Liver (tissue), 8 donors: ENCODE measurements at regions not wholly inside any gene's neighbourhood (a gene's known extent, or its start where the extent isn't known, plus 50 kb on each side); places are given as distances from the start of the nearest gene placed in this dataset.

ENCODE experiments used
- DNase-seq: peaks from one replicate; pipeline ENCODE4 v3.0.0-alpha.2; 2017; ENCODE audit warnings: low spot score
- H3K27ac ChIP-seq, 2 donors: one replicate each; pipeline ENCODE4 v1.7.0; 2013; ENCODE audit warnings: inconsistent platforms in 2 of 2, low read length in 2 of 2, control low read depth in 1 of 2, low read depth in 1 of 2, mild to moderate bottlenecking in 1 of 2
- H3K27me3 ChIP-seq, 4 donors: one replicate each; pipeline versions ENCODE4 v1.6.1 to v1.7.0; 2013; ENCODE audit warnings: low read length in 3 of 4, inconsistent platforms in 1 of 4, mild to moderate bottlenecking in 1 of 4, moderate library complexity in 1 of 4; ENCODE audit not compliant: control insufficient read depth in 4 of 4, insufficient read depth in 4 of 4
- H3K36me3 ChIP-seq, 4 donors: one replicate each; pipeline versions ENCODE4 v1.6.1 to v1.7.0; 2013; ENCODE audit warnings: low read length in 3 of 4, mild to moderate bottlenecking in 3 of 4, low read depth in 1 of 4, moderate library complexity in 1 of 4; ENCODE audit not compliant: control insufficient read depth in 4 of 4, insufficient read depth in 3 of 4
- H3K4me1 ChIP-seq, 4 donors: one replicate each; pipeline versions ENCODE4 v1.6.1 to v1.7.0; 2013; ENCODE audit warnings: low read length in 3 of 4, mild to moderate bottlenecking in 3 of 4, moderate library complexity in 1 of 4; ENCODE audit not compliant: control insufficient read depth in 4 of 4, insufficient read depth in 4 of 4
- H3K4me3 ChIP-seq, 3 donors: one replicate each; pipeline versions ENCODE4 v1.6.1 to v1.7.0; 2013; ENCODE audit warnings: low read length in 3 of 3, control low read depth in 1 of 3, low read depth in 1 of 3, mild to moderate bottlenecking in 1 of 3
- H3K9ac ChIP-seq, 2 donors: one replicate each; pipeline ENCODE4 v1.7.0; 2013; ENCODE audit warnings: low read length in 2 of 2, mild to moderate bottlenecking in 2 of 2, moderate library complexity in 2 of 2, control low read depth in 1 of 2, low read depth in 1 of 2
- H3K9me3 ChIP-seq, 4 donors: one replicate each; pipeline versions ENCODE4 v1.6.1 to v1.7.0; 2013; ENCODE audit warnings: low read length in 3 of 4; ENCODE audit not compliant: control insufficient read depth in 4 of 4
- CTCF ChIP-seq: fragments of 150-350 bp; IDR thresholded peaks from 2 replicates; pipeline ENCODE4 v1.5.1; 2017; ENCODE audit warnings: improper control_type of control experiment, low read depth, low read length; ENCODE audit not compliant: missing input control
- EGR1 ChIP-seq, 2 donors: IDR thresholded peaks; 2 replicates each; pipeline ENCODE4 v1.6.1; 2016 to 2018; ENCODE audit warnings: antibody characterized with exemption in 2 of 2, low read depth in 2 of 2
- FOXA2 ChIP-seq: IDR thresholded peaks from 2 replicates; pipeline ENCODE4 v1.6.1; 2016; ENCODE audit warnings: antibody characterized with exemption
- GABPA ChIP-seq, 2 donors: IDR thresholded peaks in 1 of 2; conservative IDR thresholded peaks in 1 of 2; 2 replicates each; pipeline ENCODE4 v1.6.1; 2016; ENCODE audit warnings: antibody characterized with exemption in 2 of 2, mild to moderate bottlenecking in 1 of 2, moderate library complexity in 1 of 2
- HNF4A ChIP-seq, 2 donors: conservative IDR thresholded peaks; 2 replicates each; pipeline ENCODE4 v1.6.1; 2016; ENCODE audit warnings: antibody characterized with exemption in 2 of 2, mild to moderate bottlenecking in 2 of 2
- HNF4G ChIP-seq: IDR thresholded peaks from 2 replicates; pipeline ENCODE4 v1.6.1; 2016; ENCODE audit warnings: antibody characterized with exemption
- RAD21 ChIP-seq, 2 donors: IDR thresholded peaks; 2 replicates each; pipeline ENCODE4 v1.6.1; 2016; ENCODE audit warnings: antibody characterized with exemption in 2 of 2, mild to moderate bottlenecking in 2 of 2
- RXRA ChIP-seq, 2 donors: IDR thresholded peaks; 2 replicates each; pipeline ENCODE4 v1.6.1; 2017 to 2018; ENCODE audit warnings: antibody characterized with exemption in 2 of 2, mild to moderate bottlenecking in 1 of 2
- SP1 ChIP-seq: IDR thresholded peaks from 2 replicates; pipeline ENCODE4 v1.6.1; 2018; ENCODE audit warnings: antibody characterized with exemption, mild to moderate bottlenecking
- TAF1 ChIP-seq: conservative IDR thresholded peaks from 2 replicates; pipeline ENCODE4 v1.6.1; 2016; ENCODE audit warnings: antibody characterized with exemption, mild to moderate bottlenecking
- YY1 ChIP-seq: IDR thresholded peaks from 2 replicates; pipeline ENCODE4 v1.6.1; 2016; ENCODE audit warnings: antibody characterized with exemption, mild to moderate bottlenecking
- ZBTB33 ChIP-seq: IDR thresholded peaks from 2 replicates; pipeline ENCODE4 v1.6.1; 2016; ENCODE audit warnings: antibody characterized with exemption
- WGBS: extraction: QIAGEN DNeasy Blood & Tissue Kit; methylation state at CpG from one replicate; pipeline ENCODE4 v1.1.7; 2013; 5-methylcytosine and 5-hydroxymethylcytosine counted together
- donor health status: healthy.
- donor health status: healthy.
- donor health status: healthy.
- donor health status: healthy.
- donor health status: healthy.

- Histone ChIP-seq H3K4me3 (no peak overlapping the region), H3K4me1 (no peaks in the 10 kb centered on the region), H3K27ac (no peak overlapping the region), H3K9me3 (no peaks in the 10 kb centered on the region), H3K27me3 (no peaks in the 10 kb centered on the region), H3K36me3 (no peaks in the 10 kb centered on the region), H3K9ac (no peak overlapping the region)
- DNase-seq: no peak
- TF ChIP-seq TAF1: no peak
- no peak for TF ChIP-seq GABPA (IDR thresholded peaks at IDR 0.05 in 1 of 2, conservative IDR thresholded peaks at IDR 0.05 in 1 of 2)
- TF ChIP-seq YY1: no peak
- 78% methylated on average over 5 of the region's 5 CpGs for WGBS
These were observed 830.5 kb downstream of the IGSF11 start for GRCh38 chr3:118204052-118204656.

GRCh38 chr3:118207271-118207670 is 827.4 kb downstream of the IGSF11 start:
- Histone ChIP-seq H3K9me3 (no peaks in the 10 kb centered on the region), H3K9ac (no peak overlapping the region), H3K27me3 (no peaks in the 10 kb centered on the region), H3K36me3 (no peaks in the 10 kb centered on the region), H3K4me1 (no peaks in the 10 kb centered on the region), H3K27ac (no peak overlapping the region), H3K4me3 (no peak overlapping the region)
- no peak for TF ChIP-seq SP1
- DNase-seq: no peak
- 65% methylated on average over 3 of the region's 3 CpGs for WGBS

GRCh38 chr3:118208642-118209041 is 826.0 kb downstream of the IGSF11 start:
- Histone ChIP-seq H3K27me3 (no peaks in the 10 kb centered on the region), H3K9ac (no peak overlapping the region), H3K4me1 (no peaks in the 10 kb centered on the region), H3K4me3 (no peak overlapping the region), H3K27ac (no peak overlapping the region), H3K9me3 (no peaks in the 10 kb centered on the region), H3K36me3 (no peaks in the 10 kb centered on the region)
- no peak for DNase-seq
- 63% methylated on average over 2 of the region's 2 CpGs for WGBS
- TF ChIP-seq YY1: no peak
- TF ChIP-seq TAF1: no peak
- TF ChIP-seq CTCF: no peak
- TF ChIP-seq RAD21 (IDR thresholded peaks at IDR 0.05): no peak
- TF ChIP-seq FOXA2: no peak
- TF ChIP-seq ZBTB33: no peak
- TF ChIP-seq RXRA (IDR thresholded peaks at IDR 0.05): no peak
- TF ChIP-seq HNF4G: no peak
- no peak for TF ChIP-seq HNF4A (conservative IDR thresholded peaks at IDR 0.05)
- no peak for TF ChIP-seq EGR1 (IDR thresholded peaks at IDR 0.05; ENCODE audit: low read depth in 2 of 2)
- no peak for TF ChIP-seq GABPA (IDR thresholded peaks at IDR 0.05 in 1 of 2, conservative IDR thresholded peaks at IDR 0.05 in 1 of 2)
